Neuronal stem cell (in vitro differentiated cells): ENCODE measurements at regions not wholly inside any gene's neighbourhood (a gene's known extent, or its start where the extent isn't known, plus 50 kb on each side); places are given as distances from the start of the nearest gene placed in this dataset.

Experiments used
- DNase-seq: peaks from one replicate; pipeline ENCODE4 v3.0.0-alpha.2; 2013; ENCODE audit warnings: low spot score
- H2AFZ ChIP-seq: one replicate; pipeline ENCODE4 v1.6.1; 2013; ENCODE audit warnings: mild to moderate bottlenecking, low read length, inconsistent platforms
- H2AK5ac ChIP-seq: 2 replicates; pipeline ENCODE4 v1.6.1; 2013; ENCODE audit warnings: low read depth, mild to moderate bottlenecking, inconsistent platforms, low read length, moderate library complexity, mixed read lengths
- H2BK120ac ChIP-seq: 2 replicates; pipeline ENCODE4 v1.6.1; 2013; ENCODE audit warnings: low read depth, mild to moderate bottlenecking, inconsistent platforms, low read length, moderate library complexity, mixed read lengths
- H2BK12ac ChIP-seq: one replicate; pipeline ENCODE4 v1.6.1; 2013; ENCODE audit warnings: low read length, inconsistent platforms
- H2BK15ac ChIP-seq: 2 replicates; pipeline ENCODE4 v1.6.1; 2013; ENCODE audit warnings: mild to moderate bottlenecking, low read length, inconsistent platforms, mixed read lengths
- H2BK5ac ChIP-seq: one replicate; pipeline ENCODE4 v1.6.1; 2013; ENCODE audit warnings: inconsistent platforms, mild to moderate bottlenecking, low read length, moderate library complexity
- H3K14ac ChIP-seq: one replicate; pipeline ENCODE4 v1.6.1; 2013; ENCODE audit warnings: low read length, inconsistent platforms
- H3K18ac ChIP-seq: 2 replicates; pipeline ENCODE4 v1.6.1; 2013; ENCODE audit warnings: low read length, inconsistent platforms
- H3K23ac ChIP-seq: 2 replicates; pipeline ENCODE4 v1.6.1; 2013; ENCODE audit warnings: low read depth, mild to moderate bottlenecking, mixed read lengths, low read length, inconsistent platforms; ENCODE audit not compliant: poor library complexity
- H3K27ac ChIP-seq: replicated peaks from 3 replicates; pipeline ENCODE4 v1.5.1; 2013; ENCODE audit warnings: low read length, inconsistent platforms
- H3K27me3 ChIP-seq, 3 experiments: 2 replicates each; pipeline ENCODE4 v1.6.1; 2013; ENCODE audit warnings: low read length in 3 of 3, mild to moderate bottlenecking in 2 of 3, inconsistent platforms in 1 of 3, low read depth in 1 of 3, mixed read lengths in 1 of 3, moderate library complexity in 1 of 3; ENCODE audit not compliant: control insufficient read depth in 3 of 3, insufficient read depth in 3 of 3
- H3K36me3 ChIP-seq, 2 donors: replicated peaks in 1 of 2; 2 replicates each; pipeline ENCODE4 v1.6.1; 2013; ENCODE audit warnings: low read length in 2 of 2; ENCODE audit not compliant: control insufficient read depth in 2 of 2, insufficient read depth in 2 of 2
- H3K4ac ChIP-seq: 2 replicates; pipeline ENCODE4 v1.6.1; 2013; ENCODE audit warnings: inconsistent platforms, mild to moderate bottlenecking, low read length, moderate library complexity
- H3K4me1 ChIP-seq, 2 donors: 1 replicate in 1 of 2; 2 replicates in 1 of 2; pipeline ENCODE4 v1.6.1; 2013; ENCODE audit warnings: low read length in 2 of 2, low read depth in 1 of 2; ENCODE audit not compliant: control insufficient read depth in 2 of 2, insufficient read depth in 1 of 2
- H3K4me2 ChIP-seq: one replicate; pipeline ENCODE4 v1.6.1; 2013; ENCODE audit warnings: mild to moderate bottlenecking, low read length, inconsistent platforms; ENCODE audit not compliant: insufficient read depth, poor library complexity, severe bottlenecking
- H3K4me3 ChIP-seq, 2 donors: 2 replicates each; pipeline ENCODE4 v1.5.1; 2013; ENCODE audit warnings: low read length in 2 of 2, mild to moderate bottlenecking in 2 of 2, inconsistent platforms in 1 of 2, moderate library complexity in 1 of 2
- H3K79me1 ChIP-seq: one replicate; pipeline ENCODE4 v1.6.1; 2013; ENCODE audit warnings: low read depth, mild to moderate bottlenecking, inconsistent platforms, low read length, moderate library complexity
- H3K9ac ChIP-seq: one replicate; pipeline ENCODE4 v1.6.1; 2013; ENCODE audit warnings: mild to moderate bottlenecking, low read depth, low read length, inconsistent platforms; ENCODE audit not compliant: poor library complexity
- H3K9me3 ChIP-seq, 2 donors: replicated peaks in 1 of 2; 2 replicates each; pipeline versions ENCODE3 to v1.6.1; 2013; ENCODE audit warnings: low read length in 2 of 2, mild to moderate bottlenecking in 2 of 2, inconsistent platforms in 1 of 2, low read depth in 1 of 2, mixed read lengths in 1 of 2, moderate library complexity in 1 of 2; ENCODE audit not compliant: control insufficient read depth in 2 of 2, insufficient read depth in 1 of 2
- H4K8ac ChIP-seq: one replicate; pipeline ENCODE4 v1.6.1; 2013; ENCODE audit warnings: low read depth, mild to moderate bottlenecking, inconsistent platforms, low read length, moderate library complexity
- H4K91ac ChIP-seq: one replicate; pipeline ENCODE4 v1.6.1; 2013; ENCODE audit warnings: low read length, low read depth, mild to moderate bottlenecking, inconsistent platforms; ENCODE audit not compliant: poor library complexity
- WGBS, 2 donors: extraction: QIAGEN DNeasy Blood & Tissue Kit; methylation state at CpG; one replicate each; pipeline ENCODE4 v1.1.7; 2013; ENCODE audit warnings: missing lambda C conversion rate in 2 of 2, mixed read lengths in 1 of 2; ENCODE audit not compliant: insufficient read length in 2 of 2, insufficient replicate concordance in 1 of 2; ENCODE audit errors: extremely low coverage in 2 of 2; 5-methylcytosine and 5-hydroxymethylcytosine counted together

DNA sequence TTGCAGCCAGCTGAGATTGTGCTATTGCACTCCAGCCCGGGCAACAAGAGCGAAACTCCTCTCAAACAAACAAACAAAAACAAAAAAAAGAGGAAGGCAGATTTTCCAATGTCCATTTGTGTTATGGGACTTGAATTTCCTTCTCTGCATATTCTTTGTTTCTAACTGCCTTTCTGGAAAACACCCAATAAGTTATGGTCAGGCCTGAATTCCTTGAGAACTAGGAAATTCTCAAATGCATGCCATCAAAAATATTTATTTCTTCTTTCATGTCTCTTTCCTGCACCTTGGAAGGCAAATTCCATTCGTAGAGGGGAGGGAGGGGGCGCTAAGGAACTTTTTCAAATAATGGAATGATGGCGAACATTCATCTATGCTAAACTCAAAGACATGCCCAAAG lies 117.6 kb upstream of the TMCC3 start:
- H3K9me3 ChIP-seq: no peaks in the 10 kb centered on the region
- H2BK120ac ChIP-seq: no peak overlapping the region
- no peaks in the 10 kb centered on the region for H3K79me1 ChIP-seq
- H4K91ac ChIP-seq: no peak overlapping the region
- H3K4me3 ChIP-seq: no peak overlapping the region
- H2BK5ac ChIP-seq: no peak overlapping the region
- peaks cover 2 to 3% of the 10 kb centered on the region in 2 donors for H3K4me1 ChIP-seq
- H3K36me3 ChIP-seq: no peaks in the 10 kb centered on the region
- no peak for DNase-seq
- no peak overlapping the region for H2BK15ac ChIP-seq
- H3K18ac ChIP-seq: no peak overlapping the region
- H3K23ac ChIP-seq: no peak overlapping the region
- H3K27me3 ChIP-seq: no peaks in the 10 kb centered on the region
- no CpG with 5 or more reads among the region's 5 CpGs for WGBS, 2 donors
- no peak overlapping the region for H4K8ac ChIP-seq
- no peak overlapping the region for H3K14ac ChIP-seq
- no peak overlapping the region for H2AFZ ChIP-seq
- H2AK5ac ChIP-seq: no peak overlapping the region
- H3K27ac ChIP-seq: no peak overlapping the region
- H3K4ac ChIP-seq: no peak overlapping the region
- H3K4me2 ChIP-seq: no peak overlapping the region
- H3K9ac ChIP-seq: no peak overlapping the region
- no peak overlapping the region for H2BK12ac ChIP-seq

GRCh38 chr12:94766397-94766796 lies 116.0 kb upstream of the TMCC3 start:
- Histone ChIP-seq H2AK5ac (no peak overlapping the region), H3K36me3 (no peaks in the 10 kb centered on the region), H3K4me2 (no peak overlapping the region), H3K23ac (no peak overlapping the region), H3K27ac (no peak overlapping the region), H2BK120ac (no peak overlapping the region), H2BK12ac (no peak overlapping the region), H3K27me3 (no peaks in the 10 kb centered on the region), H3K79me1 (no peaks in the 10 kb centered on the region), H2AFZ (no peak overlapping the region), H2BK15ac (no peak overlapping the region), H3K4me1 (peaks cover 2 to 3% of the 10 kb centered on the region in 2 donors), H3K14ac (no peak overlapping the region), H2BK5ac (no peak overlapping the region), H3K4ac (no peak overlapping the region), H3K9ac (no peak overlapping the region), H4K91ac (no peak overlapping the region), H4K8ac (no peak overlapping the region), H3K9me3 (no peaks in the 10 kb centered on the region), H3K18ac (no peak overlapping the region), H3K4me3 (no peak overlapping the region)
- DNase-seq: no peak
- WGBS, 2 donors: no CpG with 5 or more reads among the region's 1 CpG

- Histone ChIP-seq H2BK5ac (no peak overlapping the region), H3K9ac (no peak overlapping the region), H2AFZ (peak overlapping the region; percentile 23), H3K4ac (no peak overlapping the region), H2BK120ac (no peak overlapping the region), H3K27me3 (no peaks in the 10 kb centered on the region), H3K4me3 (no peak overlapping the region), H3K36me3 (no peaks in the 10 kb centered on the region), H4K8ac (no peak overlapping the region), H2BK15ac (no peak overlapping the region), H3K23ac (no peak overlapping the region), H3K4me1 (no peaks in the 10 kb centered on the region), H4K91ac (no peak overlapping the region), H3K9me3 (no peaks in the 10 kb centered on the region), H3K14ac (no peak overlapping the region), H3K27ac (no peak overlapping the region), H2AK5ac (no peak overlapping the region), H3K79me1 (no peaks in the 10 kb centered on the region), H3K4me2 (no peak overlapping the region), H3K18ac (no peak overlapping the region), H2BK12ac (no peak overlapping the region)
- no peak for DNase-seq
- no CpG with 5 or more reads among the region's 6 CpGs for WGBS, 2 donors
Observed at GRCh38 chr12:94763462-94763861, 113.1 kb upstream of the TMCC3 start.

DNA sequence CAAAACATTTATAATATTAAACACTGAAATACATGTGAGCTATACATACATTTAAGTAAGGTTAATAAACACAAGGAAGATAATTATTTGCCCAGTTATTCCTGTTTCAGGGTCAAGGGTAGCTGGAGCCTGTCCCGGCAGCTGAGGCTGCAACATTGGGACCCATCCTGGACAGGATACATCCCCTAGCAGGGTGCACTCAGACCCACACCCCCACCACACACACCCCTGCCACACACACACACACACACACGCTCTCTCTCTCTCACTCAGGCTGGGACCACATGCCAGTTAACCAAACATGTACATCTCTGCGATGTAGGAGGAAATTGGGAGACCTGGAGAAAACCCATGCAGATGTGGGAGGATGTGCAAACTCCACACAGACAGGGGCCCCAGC lies 112.6 kb upstream of the TMCC3 start:
- Histone ChIP-seq H3K4me2 (no peak overlapping the region), H4K91ac (no peak overlapping the region), H2BK12ac (no peak overlapping the region), H3K18ac (no peak overlapping the region), H3K9ac (no peak overlapping the region), H2AFZ (no peak overlapping the region), H3K27me3 (no peaks in the 10 kb centered on the region), H3K4me3 (no peak overlapping the region), H3K9me3 (no peaks in the 10 kb centered on the region), H3K36me3 (no peaks in the 10 kb centered on the region), H2AK5ac (no peak overlapping the region), H2BK15ac (no peak overlapping the region), H3K79me1 (no peaks in the 10 kb centered on the region), H4K8ac (no peak overlapping the region), H3K4ac (no peak overlapping the region), H3K4me1 (no peaks in the 10 kb centered on the region), H2BK5ac (no peak overlapping the region), H3K14ac (no peak overlapping the region), H3K27ac (no peak overlapping the region), H2BK120ac (no peak overlapping the region), H3K23ac (no peak overlapping the region)
- WGBS, 2 donors: no CpG with 5 or more reads among the region's 3 CpGs
- no peak for DNase-seq
